ENCODE measurements at regions not wholly inside any gene's neighbourhood (a gene's known extent, or its start where the extent isn't known, plus 50 kb on each side); places are given as distances from the start of the nearest gene placed in this dataset.

DNA sequence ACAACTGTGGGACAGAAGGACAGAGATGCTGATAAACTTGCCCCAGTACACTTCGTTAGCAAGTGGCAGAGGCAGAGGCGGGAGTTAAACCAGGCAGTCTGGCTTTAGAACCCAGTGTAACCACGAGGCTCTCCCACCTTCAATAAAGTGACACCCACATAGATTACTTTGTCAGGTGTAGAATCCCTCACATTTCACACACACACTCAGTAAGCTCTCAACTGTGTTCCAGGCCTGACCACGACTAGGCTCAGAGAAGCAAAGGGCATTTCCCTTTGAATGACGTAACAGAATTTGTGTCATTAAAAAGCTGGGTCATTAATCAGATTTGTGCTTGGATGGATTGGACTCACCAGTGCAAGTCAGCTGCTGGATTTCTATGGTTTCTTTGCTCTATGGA is 118.3 kb upstream of the RCN1 start:
- Histone ChIP-seq H2BK12ac (ENCODE audit: insufficient read length, low read depth, low read length) (no peak overlapping the region), H2BK20ac (ENCODE audit: low read depth, low read length, poor library complexity, severe bottlenecking) (no peak overlapping the region), H3K27ac (ENCODE audit: insufficient read length, low read depth, low read length) (no peak overlapping the region), H2BK15ac (ENCODE audit: low read depth, low read length) (no peak overlapping the region), H3K14ac (ENCODE audit: insufficient read depth, low read length) (no peak overlapping the region), H4K5ac (ENCODE audit: insufficient read length, low read depth, low read length) (no peak overlapping the region), H4K8ac (replicated peaks; ENCODE audit: insufficient read length, low read depth, low read length) (no peak overlapping the region), H3K4me1 (ENCODE audit: insufficient read depth, low read length) (no peaks in the 10 kb centered on the region; the same call in 1 of the 2 replicates), H4K20me1 (ENCODE audit: control insufficient read depth, insufficient read depth, insufficient read length) (no peaks in the 10 kb centered on the region), H3K18ac (ENCODE audit: insufficient read length, low read depth, low read length) (no peak overlapping the region), H2BK120ac (ENCODE audit: low read depth, low read length, poor library complexity, severe bottlenecking) (no peak overlapping the region), H3K27me3 (ENCODE audit: insufficient read depth, low read length) (no peaks in the 10 kb centered on the region; the same call in 1 of the 2 replicates), H3K56ac (ENCODE audit: insufficient read length, low read depth, low read length) (no peak overlapping the region), H3K4me2 (ENCODE audit: insufficient read depth, insufficient read length, low read length) (no peak overlapping the region), H2BK5ac (ENCODE audit: insufficient read length, low read length) (no peak overlapping the region), H3K9me3 (ENCODE audit: control insufficient read depth, low read depth, low read length) (no peaks in the 10 kb centered on the region), H3K4ac (ENCODE audit: low read depth, low read length) (no peak overlapping the region), H2AFZ (ENCODE audit: low read length) (no peak overlapping the region), H3K79me1 (ENCODE audit: insufficient read depth, low read depth, low read length, poor library complexity, severe bottlenecking) (no peaks in the 10 kb centered on the region), H3K79me2 (ENCODE audit: insufficient read depth, low read length) (no peaks in the 10 kb centered on the region), H3K23me2 (ENCODE audit: insufficient read length, low read depth, low read length, poor library complexity, severe bottlenecking) (no peaks in the 10 kb centered on the region), H4K91ac (ENCODE audit: insufficient read length, low read depth, low read length) (no peak overlapping the region), H3K9ac (ENCODE audit: extremely low read depth, insufficient read length, low read length) (no peak overlapping the region), H3K23ac (ENCODE audit: insufficient read length, low read depth, low read length) (no peak overlapping the region), H3T11ph (ENCODE audit: low read length) (no peak overlapping the region), H2AK5ac (ENCODE audit: insufficient read length, low read length) (no peak overlapping the region)
- H3K27ac Mint-ChIP-seq = no peak overlapping the region
- H3K27me3 Mint-ChIP-seq (ENCODE audit: low read depth) = peaks cover 9% of the 10 kb centered on the region
- no peak for DNase-seq
- H3K9me3 Mint-ChIP-seq = peaks cover 17 to 23% of the 10 kb centered on the region in 2 experiments; a peak in 4 of 5 replicates
- no CpG with 5 or more reads among the region's 5 CpGs for WGBS (ENCODE audit: extremely low coverage, insufficient read length, low lambda C conversion rate)
- TF ChIP-seq, protein P1, sequence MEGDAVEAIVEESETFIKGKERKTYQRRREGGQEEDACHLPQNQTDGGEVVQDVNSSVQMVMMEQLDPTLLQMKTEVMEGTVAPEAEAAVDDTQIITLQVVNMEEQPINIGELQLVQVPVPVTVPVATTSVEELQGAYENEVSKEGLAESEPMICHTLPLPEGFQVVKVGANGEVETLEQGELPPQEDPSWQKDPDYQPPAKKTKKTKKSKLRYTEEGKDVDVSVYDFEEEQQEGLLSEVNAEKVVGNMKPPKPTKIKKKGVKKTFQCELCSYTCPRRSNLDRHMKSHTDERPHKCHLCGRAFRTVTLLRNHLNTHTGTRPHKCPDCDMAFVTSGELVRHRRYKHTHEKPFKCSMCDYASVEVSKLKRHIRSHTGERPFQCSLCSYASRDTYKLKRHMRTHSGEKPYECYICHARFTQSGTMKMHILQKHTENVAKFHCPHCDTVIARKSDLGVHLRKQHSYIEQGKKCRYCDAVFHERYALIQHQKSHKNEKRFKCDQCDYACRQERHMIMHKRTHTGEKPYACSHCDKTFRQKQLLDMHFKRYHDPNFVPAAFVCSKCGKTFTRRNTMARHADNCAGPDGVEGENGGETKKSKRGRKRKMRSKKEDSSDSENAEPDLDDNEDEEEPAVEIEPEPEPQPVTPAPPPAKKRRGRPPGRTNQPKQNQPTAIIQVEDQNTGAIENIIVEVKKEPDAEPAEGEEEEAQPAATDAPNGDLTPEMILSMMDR (conservative IDR thresholded peaks at IDR 0.05) = no peak
- peaks cover 3% of the 10 kb centered on the region in 2 experiments for H3K4me1 Mint-ChIP-seq
- H3K4me3 Mint-ChIP-seq = no peak overlapping the region
- peaks cover 4 to 20% (median 5%) of the 10 kb centered on the region in 3 experiments; a peak in 5 of 7 replicates for H3K36me3 Mint-ChIP-seq (ENCODE audit: insufficient read depth in 1 of 3, low read depth in 3 of 3)
